GM12874 (cell line): ENCODE measurements at regions not wholly inside any gene's neighbourhood (a gene's known extent, or its start where the extent isn't known, plus 50 kb on each side); places are given as distances from the start of the nearest gene placed in this dataset.

ENCODE experiments used
- CTCF ChIP-seq: IDR thresholded peaks from 2 replicates; pipeline ENCODE4 v1.5.1; 2011; ENCODE audit warnings: low read depth, mild to moderate bottlenecking, control low read depth, low read length, moderate library complexity; ENCODE audit not compliant: insufficient read depth

- TF ChIP-seq CTCF = no peak
These were observed 204.2 kb downstream of the MBD2 start for GRCh38 chr18:54020156-54020745.

- no peak for TF ChIP-seq CTCF
These were observed 204.8 kb downstream of the MBD2 start for GRCh38 chr18:54019641-54020040.

GRCh38 chr18:54013452-54013851, 211.0 kb downstream of the MBD2 start:
- TF ChIP-seq CTCF = no peak

GRCh38 chr18:54004828-54005227, 219.6 kb downstream of the MBD2 start:
- TF ChIP-seq CTCF = no peak

- no peak for TF ChIP-seq CTCF
These were observed 221.3 kb downstream of the MBD2 start for GRCh38 chr18:54003195-54003594.

GRCh38 chr18:53997064-53997463, 227.4 kb downstream of the MBD2 start:
- TF ChIP-seq CTCF = no peak

- TF ChIP-seq CTCF = no peak
These were observed 230.5 kb downstream of the MBD2 start for GRCh38 chr18:53994016-53994415.
